BJ (cell line): ENCODE measurements at regions not wholly inside any gene's neighbourhood (a gene's known extent, or its start where the extent isn't known, plus 50 kb on each side); places are given as distances from the start of the nearest gene placed in this dataset.

Source experiments
- CTCF ChIA-PET: fragments of 350-600 bp; formaldehyde crosslinking; extraction: SDS; loops from one replicate; lab custom pipeline; 2021; ENCODE audit warnings: antibody characterized with exemption, inconsistent platforms; lab: Yijun Ruan, JAX
- POLR2A ChIA-PET: fragments of 300-600 bp; sonication (Branson Sonifier 250); formaldehyde crosslinking; extraction: SDS; loops from one replicate; lab custom pipeline; 2021; ENCODE audit warnings: antibody characterized with exemption; lab: Charles Lee
- DNase-seq: peaks from one replicate; pipeline ENCODE4 v3.0.0-alpha.2; 2011; ENCODE audit warnings: low read depth
- H3K27me3 ChIP-seq: 2 replicates; pipeline ENCODE4 v1.6.0; 2011; ENCODE audit warnings: low read length; ENCODE audit not compliant: control insufficient read depth, insufficient read depth
- H3K36me3 ChIP-seq: 2 replicates; pipeline ENCODE4 v1.5.1; 2011; ENCODE audit warnings: low read length; ENCODE audit not compliant: control insufficient read depth, insufficient read depth
- H3K4me3 ChIP-seq: 2 replicates; pipeline ENCODE4 v1.5.1; 2011; ENCODE audit warnings: low read depth, mild to moderate bottlenecking, control low read depth, low read length
- TF ChIP-seq, protein P1 (sequence below): IDR thresholded peaks from 2 replicates; pipeline ENCODE4 v1.5.1; 2011; ENCODE audit warnings: low read depth, mild to moderate bottlenecking, control low read depth, inconsistent platforms, low read length, moderate library complexity; ENCODE audit not compliant: insufficient read depth

DNA sequence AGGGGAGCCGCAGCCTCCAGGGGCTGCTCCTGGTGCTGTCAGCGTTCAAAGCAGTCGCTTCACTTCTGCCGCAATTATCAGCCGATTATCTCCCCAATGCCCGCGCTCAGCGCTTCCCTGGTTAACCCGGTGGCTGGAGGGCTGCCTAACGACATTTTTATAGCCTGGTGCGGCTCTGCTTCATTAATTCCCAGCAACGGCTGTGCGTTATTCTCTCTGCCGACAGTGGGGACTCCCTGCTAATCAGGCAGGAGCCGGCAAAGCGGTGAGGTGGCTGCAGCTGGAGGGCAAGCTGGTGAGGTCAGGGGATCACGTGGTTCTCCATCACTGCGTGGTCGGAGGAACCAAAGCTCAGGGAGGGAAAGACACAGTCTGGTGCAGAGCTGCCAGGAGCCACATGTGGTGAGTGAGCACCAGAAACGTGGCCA, 62.9 kb downstream of the GLRX5 start:
- Histone ChIP-seq H3K27me3 (no peaks in the 10 kb centered on the region), H3K36me3 (no peaks in the 10 kb centered on the region), H3K4me3 (no peak overlapping the region)
- ChIA-PET CTCF (no interaction called here), POLR2A (no interaction called here)
- TF ChIP-seq, protein P1, sequence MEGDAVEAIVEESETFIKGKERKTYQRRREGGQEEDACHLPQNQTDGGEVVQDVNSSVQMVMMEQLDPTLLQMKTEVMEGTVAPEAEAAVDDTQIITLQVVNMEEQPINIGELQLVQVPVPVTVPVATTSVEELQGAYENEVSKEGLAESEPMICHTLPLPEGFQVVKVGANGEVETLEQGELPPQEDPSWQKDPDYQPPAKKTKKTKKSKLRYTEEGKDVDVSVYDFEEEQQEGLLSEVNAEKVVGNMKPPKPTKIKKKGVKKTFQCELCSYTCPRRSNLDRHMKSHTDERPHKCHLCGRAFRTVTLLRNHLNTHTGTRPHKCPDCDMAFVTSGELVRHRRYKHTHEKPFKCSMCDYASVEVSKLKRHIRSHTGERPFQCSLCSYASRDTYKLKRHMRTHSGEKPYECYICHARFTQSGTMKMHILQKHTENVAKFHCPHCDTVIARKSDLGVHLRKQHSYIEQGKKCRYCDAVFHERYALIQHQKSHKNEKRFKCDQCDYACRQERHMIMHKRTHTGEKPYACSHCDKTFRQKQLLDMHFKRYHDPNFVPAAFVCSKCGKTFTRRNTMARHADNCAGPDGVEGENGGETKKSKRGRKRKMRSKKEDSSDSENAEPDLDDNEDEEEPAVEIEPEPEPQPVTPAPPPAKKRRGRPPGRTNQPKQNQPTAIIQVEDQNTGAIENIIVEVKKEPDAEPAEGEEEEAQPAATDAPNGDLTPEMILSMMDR, result no peak
- no peak for DNase-seq

DNA sequence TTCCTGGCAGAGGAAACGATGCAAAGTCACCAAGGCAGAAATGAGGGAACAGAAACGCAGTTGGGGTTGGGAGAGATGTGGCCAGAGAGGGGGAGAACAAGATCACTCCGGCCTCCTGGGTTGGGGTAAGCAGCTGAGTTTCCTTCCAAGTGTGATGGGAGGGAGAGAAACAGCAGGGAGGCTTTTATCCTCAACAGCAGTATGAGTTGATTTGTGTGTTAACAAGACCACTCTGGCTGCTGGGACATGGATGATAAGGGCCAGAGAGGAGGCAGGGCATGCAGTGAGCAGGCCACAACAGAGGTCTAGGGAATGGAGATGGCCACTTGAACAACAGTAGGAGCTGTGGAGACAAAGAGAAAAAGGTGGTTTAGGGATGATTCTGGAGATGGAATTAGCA, 66.8 kb downstream of the GLRX5 start:
- Histone ChIP-seq H3K27me3 (no peaks in the 10 kb centered on the region; the same call in 1 of the 2 replicates), H3K36me3 (no peaks in the 10 kb centered on the region), H3K4me3 (no peak overlapping the region)
- POLR2A ChIA-PET, result no interaction called here
- TF ChIP-seq, protein P1, result no peak
- CTCF ChIA-PET, result no interaction called here
- no peak for DNase-seq

DNA sequence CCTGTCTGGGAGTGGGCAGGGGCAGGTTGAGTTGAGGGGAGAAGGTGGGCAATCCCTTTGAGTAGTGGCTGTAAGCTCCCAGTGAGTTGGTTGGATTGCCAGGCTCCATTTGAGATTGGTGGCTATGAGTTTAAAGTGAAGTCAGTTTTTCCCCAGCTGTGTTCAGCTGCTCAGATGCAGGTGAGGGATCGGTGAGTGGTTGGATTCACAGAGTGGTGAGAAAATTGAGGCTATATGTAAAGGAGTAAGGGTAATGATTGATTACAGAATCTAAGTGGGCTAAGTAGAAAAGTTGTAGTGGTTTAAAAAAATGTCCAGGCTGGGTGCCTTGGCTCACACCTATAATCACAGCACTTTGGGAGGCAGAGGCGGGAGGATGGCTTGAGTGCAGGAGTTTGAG, 68.6 kb downstream of the GLRX5 start:
- no peaks in the 10 kb centered on the region; the same call in 1 of the 2 replicates for H3K27me3 ChIP-seq
- ChIA-PET CTCF (no interaction called here), POLR2A (no interaction called here)
- DNase-seq, result no peak
- TF ChIP-seq, protein P1, result no peak
- no peaks in the 10 kb centered on the region for H3K36me3 ChIP-seq
- H3K4me3 ChIP-seq, result no peak overlapping the region

DNA sequence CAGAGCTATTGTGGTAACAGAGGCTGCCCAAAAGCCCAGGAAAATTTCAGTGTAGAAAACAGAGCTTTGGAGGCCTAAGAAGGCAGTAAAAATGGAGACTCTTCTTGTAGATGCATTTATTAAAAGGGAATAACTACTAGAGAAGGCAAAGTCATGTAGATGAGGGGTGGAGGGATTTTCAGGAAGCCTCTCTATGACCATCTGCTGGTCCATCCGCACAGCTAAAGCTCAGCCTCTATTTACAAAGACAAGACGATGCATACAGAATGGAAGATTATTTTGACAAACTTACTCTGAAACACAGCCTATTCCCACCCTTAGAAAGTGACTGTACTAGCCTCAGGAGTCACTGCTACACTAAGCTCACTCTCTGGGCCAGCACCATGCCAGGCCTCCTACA, 71.4 kb downstream of the GLRX5 start:
- Histone ChIP-seq H3K4me3 (no peak overlapping the region), H3K27me3 (no peaks in the 10 kb centered on the region; the same call in 1 of the 2 replicates), H3K36me3 (no peaks in the 10 kb centered on the region)
- ChIA-PET POLR2A (no interaction called here), CTCF (interaction anchor here (0.7 to 1.6 kb wide), 2 partner anchors 11 to 45 kb away, joined by 3 to 5 read pairs; no protein-coding TSS in a partner anchor)
- no peak for DNase-seq
- TF ChIP-seq, protein P1, result no peak

DNA sequence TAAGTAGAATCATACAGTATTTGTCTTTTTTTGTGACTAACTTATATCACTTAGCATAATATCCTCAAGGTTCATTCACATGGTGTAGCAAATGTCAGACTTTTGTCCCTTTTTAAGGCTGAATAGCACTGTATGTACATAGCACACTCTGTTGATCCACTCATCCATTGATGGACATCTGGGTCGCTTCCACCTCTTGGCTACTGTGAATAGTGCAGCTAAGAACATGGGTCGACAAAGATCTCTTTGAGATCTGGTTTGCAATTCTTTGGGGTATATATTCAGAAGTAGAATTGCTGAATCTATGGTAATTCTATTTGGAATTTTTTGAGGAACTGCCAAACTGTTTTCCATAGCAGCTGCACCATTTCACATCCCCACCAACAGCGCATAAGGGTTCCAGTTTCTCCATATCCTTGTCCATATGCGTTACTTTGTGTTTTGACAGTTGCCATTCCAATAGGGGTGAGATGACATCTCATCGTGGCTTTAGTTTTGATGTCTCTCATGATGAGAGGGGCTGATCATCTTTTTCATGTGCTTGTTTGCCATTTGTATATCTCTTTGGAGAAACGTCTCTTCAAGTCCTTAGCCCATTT, 73.9 kb downstream of the GLRX5 start:
- Histone ChIP-seq H3K4me3 (no peak overlapping the region), H3K36me3 (no peaks in the 10 kb centered on the region), H3K27me3 (peaks cover 2% of the 10 kb centered on the region)
- POLR2A ChIA-PET, result no interaction called here
- CTCF ChIA-PET, result interaction anchor here (1.3 kb wide), 1 partner anchor 46 kb away, joined by 3 read pairs; no protein-coding TSS in a partner anchor
- DNase-seq, result no peak
- TF ChIP-seq, protein P1, result no peak
